Sigmoid colon (tissue), 6 donors: ENCODE measurements at regions not wholly inside any gene's neighbourhood (a gene's known extent, or its start where the extent isn't known, plus 50 kb on each side); places are given as distances from the start of the nearest gene placed in this dataset.

ENCODE experiments used
- DNase-seq: peaks from one replicate; pipeline ENCODE4 v3.0.0-alpha.2; 2019
- H3K27ac ChIP-seq, 4 donors: fragments of 200-600 bp; sonication (generic); one replicate each; pipeline ENCODE4 v1.5.1; 2016 to 2019; ENCODE audit warnings: mild to moderate bottlenecking in 1 of 4
- H3K27me3 ChIP-seq, 3 donors: fragments of 200-600 bp; sonication (generic); one replicate each; pipeline ENCODE4 v1.5.1; 2019; ENCODE audit warnings: mild to moderate bottlenecking in 1 of 3
- H3K36me3 ChIP-seq, 4 donors: fragments of 200-600 bp; sonication (generic); one replicate each; pipeline ENCODE4 v1.5.1; 2016 to 2019
- H3K4me1 ChIP-seq, 4 donors: fragments of 200-600 bp; sonication (generic); one replicate each; pipeline ENCODE4 v1.5.1; 2017 to 2019
- H3K4me3 ChIP-seq, 4 donors: fragments of 200-600 bp; sonication (generic); one replicate each; pipeline ENCODE4 v1.5.1; 2017 to 2019; ENCODE audit warnings: mild to moderate bottlenecking in 2 of 4, moderate library complexity in 1 of 4
- H3K9me3 ChIP-seq, 4 donors: fragments of 200-600 bp in 3 of 4; sonication (generic) in 3 of 4; one replicate each; pipeline versions ENCODE4 v1.5.1 to v1.6.1; 2013 to 2019
- CTCF ChIP-seq, 4 experiments: fragments of 450-650 bp in 3 of 4; fragments of 200-600 bp in 1 of 4; IDR thresholded peaks; one replicate each; pipeline ENCODE4 v1.5.1; 2016 to 2019; ENCODE audit warnings: antibody characterized with exemption in 4 of 4, mild to moderate bottlenecking in 3 of 4, moderate library complexity in 2 of 4
- EP300 ChIP-seq, 4 donors: sonication (generic); formaldehyde crosslinking; IDR thresholded peaks; one replicate each; pipeline ENCODE4 v1.6.1; 2017; ENCODE audit warnings: antibody characterized with exemption in 4 of 4
- POLR2A ChIP-seq, 2 donors: fragments of 450-650 bp; IDR thresholded peaks; one replicate each; pipeline ENCODE4 v1.6.1; 2016; ENCODE audit warnings: antibody characterized with exemption in 2 of 2, mild to moderate bottlenecking in 2 of 2, moderate library complexity in 2 of 2
- POLR2AphosphoS5 ChIP-seq, 4 donors: sonication (generic); formaldehyde crosslinking; IDR thresholded peaks; one replicate each; pipeline ENCODE4 v1.6.1; 2017; ENCODE audit warnings: antibody characterized with exemption in 4 of 4
- WGBS, 2 donors: extraction: QIAGEN DNeasy Blood & Tissue Kit; methylation state at CpG; one replicate each; pipeline ENCODE4 v1.1.7; 2013; 5-methylcytosine and 5-hydroxymethylcytosine counted together
- intact Hi-C: fragments of 100-400 bp; cut with DNase I; formaldehyde crosslinking; loops from one replicate; pipeline ENCODE4 v1.15.1; 2023
- donor health status: healthy with polysubstance abuse.
- donor health status: healthy.

- intact Hi-C loops = no loop called here
- H3K27me3 ChIP-seq = peaks cover 0 to 15% (median 0%) of the 10 kb centered on the region in 3 donors
- H3K4me1 ChIP-seq = no peaks in the 10 kb centered on the region
- TF ChIP-seq CTCF (IDR thresholded peaks at IDR 0.05) (no peak), POLR2A (IDR thresholded peaks at IDR 0.05) (no peak), EP300 (IDR thresholded peaks at IDR 0.05) (no peak), POLR2AphosphoS5 (IDR thresholded peaks at IDR 0.05) (no peak)
- H3K36me3 ChIP-seq = no peaks in the 10 kb centered on the region
- DNase-seq = no peak
- 60 to 63% methylated on average over 5 of the region's 5 CpGs for WGBS, 2 donors
- H3K9me3 ChIP-seq = no peaks in the 10 kb centered on the region
- H3K27ac ChIP-seq = no peak overlapping the region
- H3K4me3 ChIP-seq = no peak overlapping the region
These were observed 179.9 kb downstream of the RPIA start for GRCh38 chr2:88871336-88871735.

- Histone ChIP-seq H3K9me3 (no peaks in the 10 kb centered on the region), H3K4me1 (no peaks in the 10 kb centered on the region), H3K36me3 (no peaks in the 10 kb centered on the region), H3K27me3 (peaks cover 0 to 15% (median 0%) of the 10 kb centered on the region in 3 donors), H3K27ac (no peak overlapping the region), H3K4me3 (no peak overlapping the region)
- intact Hi-C loops = no loop called here
- TF ChIP-seq POLR2A (IDR thresholded peaks at IDR 0.05) = no peak
- TF ChIP-seq CTCF (IDR thresholded peaks at IDR 0.05) = no peak
- no peak for TF ChIP-seq EP300 (IDR thresholded peaks at IDR 0.05)
- no peak for TF ChIP-seq POLR2AphosphoS5 (IDR thresholded peaks at IDR 0.05)
- DNase-seq = no peak
These were observed 182.1 kb downstream of the RPIA start for GRCh38 chr2:88873620-88874019.

GRCh38 chr2:88874063-88874657 is 182.7 kb downstream of the RPIA start:
- no peaks in the 10 kb centered on the region for H3K36me3 ChIP-seq
- intact Hi-C loops = no loop called here
- TF ChIP-seq CTCF (IDR thresholded peaks at IDR 0.05) (peak in 3 of 4 experiments; percentile 35 to 56 (median 51)), POLR2A (IDR thresholded peaks at IDR 0.05) (no peak), EP300 (IDR thresholded peaks at IDR 0.05) (no peak)
- H3K9me3 ChIP-seq = no peaks in the 10 kb centered on the region
- H3K27ac ChIP-seq = no peak overlapping the region
- 24 to 32% methylated on average over 4 of the region's 4 CpGs for WGBS, 2 donors
- no peaks in the 10 kb centered on the region for H3K4me1 ChIP-seq
- H3K4me3 ChIP-seq = no peak overlapping the region
- H3K27me3 ChIP-seq = peaks cover 0 to 15% (median 0%) of the 10 kb centered on the region in 3 donors
- no peak for DNase-seq

DNA sequence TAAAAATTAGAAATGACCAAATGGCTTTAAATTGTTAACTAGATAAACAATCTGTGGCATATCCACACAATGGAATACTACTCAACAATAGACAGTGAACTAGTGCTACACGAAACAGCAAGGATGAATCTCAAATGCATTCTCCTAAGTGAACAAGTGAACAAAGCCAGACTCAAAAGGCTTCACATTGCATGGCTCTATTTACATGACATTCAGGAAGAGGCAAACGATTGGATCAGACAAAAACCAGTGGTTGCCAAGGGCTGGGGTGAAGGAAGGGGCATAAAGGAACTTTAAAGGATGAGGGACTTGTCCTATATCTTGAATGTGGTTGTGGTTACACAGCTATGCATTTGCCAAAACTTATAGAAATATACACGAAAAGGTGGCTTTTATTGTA is 184.3 kb downstream of the RPIA start:
- H3K27me3 ChIP-seq = peaks cover 0 to 14% (median 0%) of the 10 kb centered on the region in 3 donors
- H3K27ac ChIP-seq = no peak overlapping the region
- intact Hi-C loops = loop anchor here (5.0 kb wide), 1 partner anchor 128 kb away; no protein-coding TSS in a partner anchor
- DNase-seq = no peak
- WGBS, 2 donors = 57 to 59% methylated on average over 3 of the region's 3 CpGs
- peaks cover 0 to 4% (median 2%) of the 10 kb centered on the region in 4 donors for H3K4me1 ChIP-seq
- H3K9me3 ChIP-seq = no peaks in the 10 kb centered on the region
- no peak for TF ChIP-seq EP300 (IDR thresholded peaks at IDR 0.05)
- TF ChIP-seq POLR2AphosphoS5 (IDR thresholded peaks at IDR 0.05) = no peak
- TF ChIP-seq CTCF (IDR thresholded peaks at IDR 0.05) = no peak
- no peak for TF ChIP-seq POLR2A (IDR thresholded peaks at IDR 0.05)
- H3K36me3 ChIP-seq = no peaks in the 10 kb centered on the region
- no peak overlapping the region for H3K4me3 ChIP-seq

GRCh38 chr2:88880441-88880953 is 189.0 kb downstream of the RPIA start:
- Histone ChIP-seq H3K9me3 (no peaks in the 10 kb centered on the region), H3K36me3 (no peaks in the 10 kb centered on the region), H3K4me3 (peak overlapping the region in 2 of 4 donors; percentile 23 to 26), H3K4me1 (peaks cover 0 to 7% (median 3%) of the 10 kb centered on the region in 4 donors), H3K27ac (peak overlapping the region in 1 of 4 donors; percentile 52), H3K27me3 (no peaks in the 10 kb centered on the region)
- intact Hi-C loops = no loop called here
- 2 to 7% methylated on average over 11 of the region's 11 CpGs for WGBS, 2 donors
- no peak for DNase-seq
- TF ChIP-seq POLR2AphosphoS5 (IDR thresholded peaks at IDR 0.05) (no peak), POLR2A (IDR thresholded peaks at IDR 0.05) (no peak), CTCF (IDR thresholded peaks at IDR 0.05) (peak; percentile 15 to 82 (median 65)), EP300 (IDR thresholded peaks at IDR 0.05) (no peak)
